ENCODE measurements at regions not wholly inside any gene's neighbourhood (a gene's known extent, or its start where the extent isn't known, plus 50 kb on each side); places are given as distances from the start of the nearest gene placed in this dataset.

GRCh38 chr10:121187391-121187790, 336.2 kb downstream of the WDR11 start:
- no peak for DNase-seq

- DNase-seq, result no peak
Observed at GRCh38 chr10:121188005-121188404, 336.8 kb downstream of the WDR11 start.

GRCh38 chr10:121189066-121189465, 337.9 kb downstream of the WDR11 start:
- no peak for DNase-seq

- DNase-seq, result no peak
Observed at GRCh38 chr10:121194696-121195523, 343.7 kb downstream of the WDR11 start.

GRCh38 chr10:121195524-121195910, 344.4 kb downstream of the WDR11 start:
- no peak for DNase-seq

- DNase-seq, result no peak
Observed at GRCh38 chr10:121199081-121199480, 347.9 kb downstream of the WDR11 start.

GRCh38 chr10:121205625-121206024, 354.5 kb downstream of the WDR11 start:
- peak; percentile 53 for DNase-seq

GRCh38 chr10:121211446-121211845, 360.3 kb downstream of the WDR11 start:
- no peak for DNase-seq

GRCh38 chr10:121213437-121213836, 362.3 kb downstream of the WDR11 start:
- DNase-seq, result no peak

GRCh38 chr10:121216295-121216694, 365.1 kb downstream of the WDR11 start:
- no peak for DNase-seq

- peak; percentile 10 for DNase-seq
Observed at GRCh38 chr10:121216721-121217181, 365.6 kb downstream of the WDR11 start.

- no peak for DNase-seq
Observed at GRCh38 chr10:121217331-121217730, 366.2 kb downstream of the WDR11 start.

GRCh38 chr10:121221072-121221471, 369.9 kb downstream of the WDR11 start:
- no peak for DNase-seq

GRCh38 chr10:121221991-121222390, 370.8 kb downstream of the WDR11 start:
- no peak for DNase-seq

- DNase-seq, result no peak
Observed at GRCh38 chr10:121222842-121223241, 371.7 kb downstream of the WDR11 start.

GRCh38 chr10:121231079-121231478, 367.2 kb downstream of the FGFR2 start:
- DNase-seq, result no peak

GRCh38 chr10:121232494-121232893, 365.8 kb downstream of the FGFR2 start:
- no peak for DNase-seq

- no peak for DNase-seq
Observed at GRCh38 chr10:121235692-121236091, 362.6 kb downstream of the FGFR2 start.

GRCh38 chr10:121236621-121237020, 361.6 kb downstream of the FGFR2 start:
- DNase-seq, result no peak

- no peak for DNase-seq
Observed at GRCh38 chr10:121237718-121238117, 360.5 kb downstream of the FGFR2 start.

- no peak for DNase-seq
Observed at GRCh38 chr10:121240011-121240410, 358.2 kb downstream of the FGFR2 start.

GRCh38 chr10:121240556-121240955, 357.7 kb downstream of the FGFR2 start:
- DNase-seq, result no peak

- no peak for DNase-seq
Observed at GRCh38 chr10:121241337-121241736, 356.9 kb downstream of the FGFR2 start.

GRCh38 chr10:121242741-121243608, 355.3 kb downstream of the FGFR2 start:
- DNase-seq, result no peak

Measured in NCI-H69 (cell line).